MM.1S (cell line): ENCODE measurements at regions not wholly inside any gene's neighbourhood (a gene's known extent, or its start where the extent isn't known, plus 50 kb on each side); places are given as distances from the start of the nearest gene placed in this dataset.

Experiments
- EZH2 ChIP-seq: fragments of 300-600 bp; sonication (generic); optimal IDR thresholded peaks from 2 replicates; pipeline ENCODE3; 2017; ENCODE audit warnings: low read depth, mild to moderate bottlenecking, antibody characterized with exemption, low read length, mixed read lengths
- TF ChIP-seq, protein P1 (sequence below): fragments of 300-600 bp; sonication (generic); IDR thresholded peaks from 2 replicates; pipeline ENCODE4 v1.5.1; 2016; ENCODE audit warnings: antibody characterized with exemption, low read length, mixed read lengths

DNA sequence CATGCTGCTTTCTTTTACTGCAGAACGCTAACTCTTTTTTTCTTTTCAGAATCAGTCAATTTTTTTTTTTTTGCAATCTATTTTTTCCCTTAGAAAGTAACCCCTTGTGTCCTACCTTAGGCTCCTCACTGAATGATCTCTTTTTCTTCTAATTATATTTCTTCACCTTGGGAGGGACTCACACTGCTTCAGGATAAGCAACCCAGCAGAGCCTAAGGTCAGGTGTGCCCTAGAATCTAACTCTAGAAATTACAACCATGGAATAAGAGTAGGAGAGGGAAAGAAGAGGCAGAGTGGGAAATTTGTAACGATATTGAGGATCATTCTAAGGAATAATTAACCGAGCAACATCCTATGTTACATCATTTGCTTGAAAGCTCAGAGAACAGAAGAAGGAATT lies 564.0 kb upstream of the MEF2C start:
- TF ChIP-seq, protein P1, sequence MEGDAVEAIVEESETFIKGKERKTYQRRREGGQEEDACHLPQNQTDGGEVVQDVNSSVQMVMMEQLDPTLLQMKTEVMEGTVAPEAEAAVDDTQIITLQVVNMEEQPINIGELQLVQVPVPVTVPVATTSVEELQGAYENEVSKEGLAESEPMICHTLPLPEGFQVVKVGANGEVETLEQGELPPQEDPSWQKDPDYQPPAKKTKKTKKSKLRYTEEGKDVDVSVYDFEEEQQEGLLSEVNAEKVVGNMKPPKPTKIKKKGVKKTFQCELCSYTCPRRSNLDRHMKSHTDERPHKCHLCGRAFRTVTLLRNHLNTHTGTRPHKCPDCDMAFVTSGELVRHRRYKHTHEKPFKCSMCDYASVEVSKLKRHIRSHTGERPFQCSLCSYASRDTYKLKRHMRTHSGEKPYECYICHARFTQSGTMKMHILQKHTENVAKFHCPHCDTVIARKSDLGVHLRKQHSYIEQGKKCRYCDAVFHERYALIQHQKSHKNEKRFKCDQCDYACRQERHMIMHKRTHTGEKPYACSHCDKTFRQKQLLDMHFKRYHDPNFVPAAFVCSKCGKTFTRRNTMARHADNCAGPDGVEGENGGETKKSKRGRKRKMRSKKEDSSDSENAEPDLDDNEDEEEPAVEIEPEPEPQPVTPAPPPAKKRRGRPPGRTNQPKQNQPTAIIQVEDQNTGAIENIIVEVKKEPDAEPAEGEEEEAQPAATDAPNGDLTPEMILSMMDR: no peak
- no peak for TF ChIP-seq EZH2
